Thyroid gland (tissue), 4 donors: ENCODE measurements at regions not wholly inside any gene's neighbourhood (a gene's known extent, or its start where the extent isn't known, plus 50 kb on each side); places are given as distances from the start of the nearest gene placed in this dataset.

Experiments used
- DNase-seq, 2 donors: peaks; one replicate each; pipeline ENCODE4 v3.0.0-alpha.2; 2019
- H3K27ac ChIP-seq, 3 donors: fragments of 200-600 bp; sonication (generic); 1 replicate in 2 of 3; 2 replicates in 1 of 3; pipeline ENCODE4 v1.5.1; 2016 to 2019; ENCODE audit warnings: mild to moderate bottlenecking in 1 of 3, moderate library complexity in 1 of 3
- H3K27me3 ChIP-seq: fragments of 200-600 bp; sonication (generic); one replicate; pipeline ENCODE4 v1.5.1; 2019
- H3K36me3 ChIP-seq, 2 donors: fragments of 200-600 bp; sonication (generic); one replicate each; pipeline ENCODE4 v1.5.1; 2016 to 2019
- H3K4me1 ChIP-seq, 2 donors: fragments of 200-600 bp; sonication (generic); one replicate each; pipeline ENCODE4 v1.5.1; 2017 to 2019
- H3K4me3 ChIP-seq, 3 donors: fragments of 200-600 bp; sonication (generic); replicated peaks in 1 of 3; 1 replicate in 2 of 3; 2 replicates in 1 of 3; pipeline ENCODE4 v1.5.1; 2016; ENCODE audit warnings: mild to moderate bottlenecking in 1 of 3
- H3K9me3 ChIP-seq: fragments of 200-600 bp; sonication (generic); one replicate; pipeline ENCODE4 v1.5.1; 2017
- POLR2A ChIP-seq, 2 donors: fragments of 450-650 bp; IDR thresholded peaks; one replicate each; pipeline ENCODE4 v1.6.1; 2017; ENCODE audit warnings: antibody characterized with exemption in 2 of 2, mild to moderate bottlenecking in 2 of 2, moderate library complexity in 1 of 2
- WGBS, 2 donors: methylation state at CpG; one replicate each; pipeline ENCODE4 v1.1.5; 2017; 5-methylcytosine and 5-hydroxymethylcytosine counted together
- intact Hi-C: fragments of 100-400 bp; cut with DNase I; formaldehyde crosslinking; loops from one replicate; pipeline ENCODE4 v1.15.1; 2023
- TF ChIP-seq, protein P1 (sequence below), 6 experiments: fragments of 200-600 bp in 3 of 6; fragments of 450-650 bp in 3 of 6; sonication (generic) in 3 of 6; IDR thresholded peaks; one replicate each; pipeline ENCODE4 v1.5.1; 2016 to 2019; ENCODE audit warnings: antibody characterized with exemption in 6 of 6, mild to moderate bottlenecking in 2 of 6, inconsistent platforms in 1 of 6, moderate library complexity in 1 of 6

DNA sequence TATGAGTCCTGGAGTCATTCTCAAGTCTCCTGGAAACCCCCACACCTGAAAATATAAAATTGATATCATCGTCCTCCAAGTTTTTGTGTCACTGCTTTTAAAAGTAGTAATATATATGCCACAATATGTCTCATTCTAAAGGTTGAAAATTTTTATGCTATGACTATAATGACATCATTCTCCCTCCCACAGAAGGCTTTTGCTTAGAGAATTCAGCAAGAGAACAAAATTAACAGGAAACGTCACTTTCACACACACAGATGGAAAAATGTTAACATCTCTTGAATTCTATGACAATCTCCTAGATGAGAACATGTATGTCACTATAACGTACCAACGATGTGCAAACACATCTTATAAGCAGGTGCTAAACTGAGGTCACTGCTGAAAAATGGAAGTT lies 498.3 kb downstream of the FOXG1 start:
- TF ChIP-seq, protein P1, sequence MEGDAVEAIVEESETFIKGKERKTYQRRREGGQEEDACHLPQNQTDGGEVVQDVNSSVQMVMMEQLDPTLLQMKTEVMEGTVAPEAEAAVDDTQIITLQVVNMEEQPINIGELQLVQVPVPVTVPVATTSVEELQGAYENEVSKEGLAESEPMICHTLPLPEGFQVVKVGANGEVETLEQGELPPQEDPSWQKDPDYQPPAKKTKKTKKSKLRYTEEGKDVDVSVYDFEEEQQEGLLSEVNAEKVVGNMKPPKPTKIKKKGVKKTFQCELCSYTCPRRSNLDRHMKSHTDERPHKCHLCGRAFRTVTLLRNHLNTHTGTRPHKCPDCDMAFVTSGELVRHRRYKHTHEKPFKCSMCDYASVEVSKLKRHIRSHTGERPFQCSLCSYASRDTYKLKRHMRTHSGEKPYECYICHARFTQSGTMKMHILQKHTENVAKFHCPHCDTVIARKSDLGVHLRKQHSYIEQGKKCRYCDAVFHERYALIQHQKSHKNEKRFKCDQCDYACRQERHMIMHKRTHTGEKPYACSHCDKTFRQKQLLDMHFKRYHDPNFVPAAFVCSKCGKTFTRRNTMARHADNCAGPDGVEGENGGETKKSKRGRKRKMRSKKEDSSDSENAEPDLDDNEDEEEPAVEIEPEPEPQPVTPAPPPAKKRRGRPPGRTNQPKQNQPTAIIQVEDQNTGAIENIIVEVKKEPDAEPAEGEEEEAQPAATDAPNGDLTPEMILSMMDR (IDR thresholded peaks at IDR 0.05): no peak
- no peak for TF ChIP-seq POLR2A (IDR thresholded peaks at IDR 0.05)
- 79 to 81% methylated on average over 4 of the region's 4 CpGs for WGBS, 2 donors
- Histone ChIP-seq H3K27ac (no peak overlapping the region), H3K4me3 (no peak overlapping the region), H3K4me1 (no peaks in the 10 kb centered on the region), H3K9me3 (no peaks in the 10 kb centered on the region), H3K36me3 (no peaks in the 10 kb centered on the region), H3K27me3 (no peaks in the 10 kb centered on the region)
- intact Hi-C loops: no loop called here
- no peak for DNase-seq

DNA sequence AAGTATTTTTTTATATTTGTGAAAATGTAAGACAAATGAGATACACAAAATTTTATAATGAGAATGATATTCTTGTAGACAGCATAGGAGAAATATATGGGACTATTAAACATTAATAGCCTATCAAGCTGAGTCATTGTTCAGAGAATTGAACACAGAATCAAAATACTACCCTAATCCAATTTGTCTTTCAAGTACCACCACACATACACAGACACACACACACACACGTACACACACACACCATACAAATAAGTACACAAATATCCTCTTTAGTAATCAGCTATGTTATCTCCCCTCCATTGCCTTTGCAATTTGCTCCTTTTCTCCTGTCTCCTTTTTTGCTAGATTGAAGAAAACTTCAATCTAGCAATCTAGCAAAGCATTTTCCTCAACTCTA lies 499.3 kb downstream of the FOXG1 start:
- no peak overlapping the region for H3K27ac ChIP-seq
- 75 to 79% methylated on average over 1 of the region's 1 CpG for WGBS, 2 donors
- intact Hi-C loops: no loop called here
- no peaks in the 10 kb centered on the region for H3K4me1 ChIP-seq
- no peaks in the 10 kb centered on the region for H3K9me3 ChIP-seq
- no peak for TF ChIP-seq POLR2A (IDR thresholded peaks at IDR 0.05)
- TF ChIP-seq, protein P1 (IDR thresholded peaks at IDR 0.05): no peak
- no peaks in the 10 kb centered on the region for H3K27me3 ChIP-seq
- H3K4me3 ChIP-seq: no peak overlapping the region
- DNase-seq: no peak
- no peaks in the 10 kb centered on the region for H3K36me3 ChIP-seq

DNA sequence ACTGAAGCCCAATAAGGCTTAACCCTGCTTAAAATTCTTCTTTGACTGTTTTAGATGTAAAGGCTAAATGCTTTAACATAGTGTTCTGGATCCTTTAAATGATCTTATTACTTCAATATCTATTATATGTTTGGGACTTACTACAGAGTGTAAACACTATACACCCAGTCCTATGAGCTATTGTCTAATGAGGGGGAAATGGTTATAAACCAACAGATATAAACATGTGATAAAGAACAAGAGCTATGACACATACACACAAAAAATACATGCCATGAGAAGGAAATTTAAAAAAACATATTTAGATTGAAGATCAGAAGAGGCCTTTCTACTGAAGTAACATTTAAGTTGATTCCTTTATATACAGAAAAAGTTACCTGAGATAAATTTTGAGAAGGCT lies 505.1 kb downstream of the FOXG1 start:
- no peak for DNase-seq
- no peak overlapping the region for H3K27ac ChIP-seq
- intact Hi-C loops: no loop called here
- TF ChIP-seq, protein P1 (IDR thresholded peaks at IDR 0.05): no peak
- no peak for TF ChIP-seq POLR2A (IDR thresholded peaks at IDR 0.05)
- no peaks in the 10 kb centered on the region for H3K9me3 ChIP-seq
- H3K4me3 ChIP-seq: no peak overlapping the region
- no peaks in the 10 kb centered on the region for H3K36me3 ChIP-seq
- H3K27me3 ChIP-seq: no peaks in the 10 kb centered on the region
- H3K4me1 ChIP-seq: no peaks in the 10 kb centered on the region

DNA sequence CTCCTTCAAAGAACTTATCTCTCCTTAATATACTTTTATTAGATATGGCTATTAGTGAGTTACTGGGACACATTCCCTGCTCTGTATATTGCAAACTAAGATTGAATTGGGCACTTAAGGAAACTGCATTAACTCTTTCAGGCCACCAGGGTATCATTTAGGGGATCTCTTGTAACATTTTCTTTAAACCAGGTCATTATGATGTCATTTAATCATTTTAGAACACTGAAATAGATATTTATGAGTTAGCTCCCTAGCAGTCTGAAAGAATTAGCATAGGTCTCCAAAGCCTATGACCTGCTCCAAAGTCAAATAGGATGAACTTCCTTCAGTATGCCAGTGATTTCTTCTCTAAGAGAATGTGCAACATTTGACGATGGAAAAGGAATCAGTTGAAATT lies 506.9 kb downstream of the FOXG1 start:
- Histone ChIP-seq H3K36me3 (no peaks in the 10 kb centered on the region), H3K4me3 (no peak overlapping the region), H3K4me1 (no peaks in the 10 kb centered on the region), H3K9me3 (no peaks in the 10 kb centered on the region), H3K27ac (no peak overlapping the region), H3K27me3 (no peaks in the 10 kb centered on the region)
- TF ChIP-seq, protein P1 (IDR thresholded peaks at IDR 0.05): no peak
- TF ChIP-seq POLR2A (IDR thresholded peaks at IDR 0.05): no peak
- WGBS, 2 donors: 85 to 93% methylated on average over 1 of the region's 1 CpG
- intact Hi-C loops: no loop called here
- DNase-seq: no peak

DNA sequence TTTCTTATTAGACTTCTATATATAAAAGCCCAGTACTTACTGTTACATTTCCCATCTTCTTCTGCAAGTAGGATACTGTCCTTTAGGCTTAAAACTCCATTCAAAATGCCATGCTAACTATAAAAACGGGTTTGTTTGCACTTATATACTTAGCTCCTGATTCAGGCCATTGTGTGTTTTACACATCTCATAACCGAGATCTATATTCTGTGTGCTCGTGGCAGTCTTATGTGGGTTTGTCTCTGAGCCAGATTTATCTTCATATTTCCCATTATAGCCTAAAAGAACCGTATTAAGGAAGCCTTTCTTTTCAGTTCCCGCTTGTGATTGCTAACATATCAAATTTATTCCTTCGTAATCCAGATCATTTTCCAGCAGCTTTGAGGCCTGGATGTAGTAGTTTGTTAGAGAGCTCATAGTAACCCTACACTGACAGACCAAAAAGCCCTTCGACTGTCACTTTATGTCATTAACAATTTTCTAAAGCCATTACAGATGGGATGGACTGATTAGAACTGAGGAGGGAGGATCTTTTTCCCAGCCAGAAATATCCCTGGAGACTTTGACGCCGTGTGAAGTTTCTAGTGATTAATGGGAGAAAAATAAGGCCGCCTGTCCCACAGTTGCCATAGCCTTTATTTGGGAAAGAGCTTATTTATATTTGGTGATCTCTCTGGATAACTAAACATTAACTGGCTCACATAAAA lies 508.5 kb downstream of the FOXG1 start:
- Histone ChIP-seq H3K4me3 (no peak overlapping the region), H3K27ac (no peak overlapping the region), H3K27me3 (no peaks in the 10 kb centered on the region), H3K36me3 (no peaks in the 10 kb centered on the region), H3K4me1 (no peaks in the 10 kb centered on the region), H3K9me3 (no peaks in the 10 kb centered on the region)
- TF ChIP-seq POLR2A (IDR thresholded peaks at IDR 0.05): no peak
- TF ChIP-seq, protein P1 (IDR thresholded peaks at IDR 0.05): no peak
- 70 to 75% methylated on average over 10 of the region's 10 CpGs for WGBS, 2 donors
- DNase-seq: no peak
- intact Hi-C loops: no loop called here
